ENCODE measurements at regions not wholly inside any gene's neighbourhood (a gene's known extent, or its start where the extent isn't known, plus 50 kb on each side); places are given as distances from the start of the nearest gene placed in this dataset.

- no peak for DNase-seq
These were observed 331.6 kb upstream of the NR2F2 start for GRCh38 chr15:95998935-95999334.

- DNase-seq: no peak
These were observed 327.3 kb upstream of the NR2F2 start for GRCh38 chr15:96002890-96003859.

GRCh38 chr15:96005906-96006305 lies 324.6 kb upstream of the NR2F2 start:
- DNase-seq: no peak

- DNase-seq: no peak
These were observed 319.4 kb upstream of the NR2F2 start for GRCh38 chr15:96011136-96011535.

GRCh38 chr15:96014939-96015338 lies 315.6 kb upstream of the NR2F2 start:
- no peak for DNase-seq

- DNase-seq: no peak
These were observed 311.4 kb upstream of the NR2F2 start for GRCh38 chr15:96019114-96019513.

- no peak for DNase-seq
These were observed 310.4 kb upstream of the NR2F2 start for GRCh38 chr15:96020133-96020532.

GRCh38 chr15:96020797-96021196 lies 309.7 kb upstream of the NR2F2 start:
- no peak for DNase-seq

- no peak for DNase-seq
These were observed 307.4 kb upstream of the NR2F2 start for GRCh38 chr15:96023081-96023480.

GRCh38 chr15:96027501-96027900 lies 303.0 kb upstream of the NR2F2 start:
- no peak for DNase-seq

GRCh38 chr15:96028620-96029019 lies 301.9 kb upstream of the NR2F2 start:
- DNase-seq: no peak

- DNase-seq: no peak
These were observed 301.3 kb upstream of the NR2F2 start for GRCh38 chr15:96029172-96029571.

- no peak for DNase-seq
These were observed 298.9 kb upstream of the NR2F2 start for GRCh38 chr15:96031426-96032110.

- DNase-seq: no peak
These were observed 295.4 kb upstream of the NR2F2 start for GRCh38 chr15:96035091-96035490.

GRCh38 chr15:96035635-96036034 lies 294.9 kb upstream of the NR2F2 start:
- no peak for DNase-seq

GRCh38 chr15:96037584-96037983 lies 292.9 kb upstream of the NR2F2 start:
- DNase-seq: no peak

- no peak for DNase-seq
These were observed 292.4 kb upstream of the NR2F2 start for GRCh38 chr15:96038131-96038530.

GRCh38 chr15:96038650-96039049 lies 291.9 kb upstream of the NR2F2 start:
- DNase-seq: no peak

GRCh38 chr15:96041982-96042733 lies 288.3 kb upstream of the NR2F2 start:
- no peak for DNase-seq

- no peak for DNase-seq
These were observed 287.7 kb upstream of the NR2F2 start for GRCh38 chr15:96042734-96043224.

- no peak for DNase-seq
These were observed 286.8 kb upstream of the NR2F2 start for GRCh38 chr15:96043591-96044171.

- DNase-seq: no peak
These were observed 283.8 kb upstream of the NR2F2 start for GRCh38 chr15:96046620-96047240.
